ENCODE measurements at regions not wholly inside any gene's neighbourhood (a gene's known extent, or its start where the extent isn't known, plus 50 kb on each side); places are given as distances from the start of the nearest gene placed in this dataset.
"Not testable (repeated sequence)": the region's sequence is repeated elsewhere in the genome, so short reads cannot be mapped to it uniquely, and the experiment has no call there.

DNA sequence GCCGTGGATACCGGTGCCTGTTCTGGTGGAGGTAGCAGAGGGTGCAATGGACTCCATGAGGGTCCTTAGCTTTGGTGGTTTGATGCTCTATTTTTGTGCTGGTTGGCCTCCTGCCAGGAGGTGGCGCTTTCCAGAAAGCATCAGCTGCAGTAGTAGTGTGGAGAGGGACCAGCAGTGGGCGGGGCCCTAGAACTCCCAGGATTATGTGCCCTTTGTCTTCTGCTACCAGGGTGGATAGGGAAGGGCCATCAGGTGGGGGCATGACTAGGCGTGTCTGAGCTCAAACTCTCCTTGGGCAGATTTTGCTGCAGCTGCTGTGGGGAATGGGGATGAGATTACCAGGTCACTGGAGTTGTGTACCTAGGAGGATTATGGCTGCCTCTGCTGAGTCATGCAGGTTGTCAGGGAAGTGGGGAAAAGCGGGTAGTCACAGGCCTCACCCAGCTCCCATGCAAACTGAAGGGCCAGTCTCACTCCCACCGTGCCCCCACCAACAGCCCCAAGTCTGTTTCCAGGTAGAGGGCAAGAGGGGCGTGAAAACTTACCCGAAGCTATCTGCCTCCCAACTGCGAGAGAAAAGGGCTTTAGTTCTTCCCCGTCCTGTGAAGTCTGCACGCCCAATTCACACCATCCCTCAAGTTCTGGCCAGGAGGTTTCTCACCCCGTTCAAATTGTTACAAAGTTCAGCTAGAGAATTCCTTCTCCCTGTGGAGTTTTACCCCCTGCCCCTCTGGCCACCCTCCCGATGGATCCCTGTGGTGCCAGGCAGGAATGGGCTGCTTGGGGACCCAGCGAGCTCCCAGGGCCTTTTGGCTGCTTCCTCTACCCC, 235.0 kb downstream of the DHX15 start:
- not testable (repeated sequence) for TF ChIP-seq POLR2A (IDR thresholded peaks at IDR 0.05)
- TF ChIP-seq, protein P1, sequence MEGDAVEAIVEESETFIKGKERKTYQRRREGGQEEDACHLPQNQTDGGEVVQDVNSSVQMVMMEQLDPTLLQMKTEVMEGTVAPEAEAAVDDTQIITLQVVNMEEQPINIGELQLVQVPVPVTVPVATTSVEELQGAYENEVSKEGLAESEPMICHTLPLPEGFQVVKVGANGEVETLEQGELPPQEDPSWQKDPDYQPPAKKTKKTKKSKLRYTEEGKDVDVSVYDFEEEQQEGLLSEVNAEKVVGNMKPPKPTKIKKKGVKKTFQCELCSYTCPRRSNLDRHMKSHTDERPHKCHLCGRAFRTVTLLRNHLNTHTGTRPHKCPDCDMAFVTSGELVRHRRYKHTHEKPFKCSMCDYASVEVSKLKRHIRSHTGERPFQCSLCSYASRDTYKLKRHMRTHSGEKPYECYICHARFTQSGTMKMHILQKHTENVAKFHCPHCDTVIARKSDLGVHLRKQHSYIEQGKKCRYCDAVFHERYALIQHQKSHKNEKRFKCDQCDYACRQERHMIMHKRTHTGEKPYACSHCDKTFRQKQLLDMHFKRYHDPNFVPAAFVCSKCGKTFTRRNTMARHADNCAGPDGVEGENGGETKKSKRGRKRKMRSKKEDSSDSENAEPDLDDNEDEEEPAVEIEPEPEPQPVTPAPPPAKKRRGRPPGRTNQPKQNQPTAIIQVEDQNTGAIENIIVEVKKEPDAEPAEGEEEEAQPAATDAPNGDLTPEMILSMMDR (IDR thresholded peaks at IDR 0.05): not testable (repeated sequence)
